A549 (cell line): ENCODE measurements at regions not wholly inside any gene's neighbourhood (a gene's known extent, or its start where the extent isn't known, plus 50 kb on each side); places are given as distances from the start of the nearest gene placed in this dataset.

ENCODE experiments used
- CHD2 ChIP-seq: fragments of 150-350 bp; IDR thresholded peaks from 2 replicates; pipeline ENCODE4 v1.6.1; 2014; ENCODE audit warnings: low read length; ENCODE audit not compliant: partially characterized antibody
- CTCF ChIP-seq: fragments of >200 bp; sonication (Bioruptor Twin); formaldehyde crosslinking; IDR thresholded peaks from 3 replicates; pipeline ENCODE4 v1.5.1; 2016
- EHF ChIP-seq: fragments of 250-450 bp; sonication (Bioruptor Pico); IDR thresholded peaks from 2 replicates; pipeline ENCODE4 v1.5.0; 2020; ENCODE audit warnings: mild to moderate bottlenecking
- HMGXB4 ChIP-seq: fragments of 250-450 bp; sonication (Bioruptor Pico); IDR thresholded peaks from 2 replicates; pipeline ENCODE4 v1.5.0; 2021; ENCODE audit warnings: mild to moderate bottlenecking, moderate library complexity, borderline replicate concordance
- JUN ChIP-seq, 2 experiments: fragments of >200 bp; sonication (Bioruptor Twin); formaldehyde crosslinking; IDR thresholded peaks; 2 replicates in 1 of 2; 3 replicates in 1 of 2; pipeline ENCODE4 v1.6.1; 2016 to 2017
- MYC ChIP-seq: IDR thresholded peaks from 2 replicates; pipeline ENCODE4 v1.6.1; 2012; ENCODE audit warnings: mild to moderate bottlenecking, inconsistent platforms, low read length, improper control_type of control experiment, borderline replicate concordance
- POLR2A ChIP-seq: IDR thresholded peaks from 2 replicates; pipeline ENCODE4 v1.6.1; 2012; ENCODE audit warnings: mild to moderate bottlenecking, low read length
- REST ChIP-seq: fragments of 200-600 bp; sonication (generic); IDR thresholded peaks from 2 replicates; pipeline ENCODE4 v1.6.1; 2016; ENCODE audit warnings: antibody characterized with exemption, mild to moderate bottlenecking, moderate library complexity
- RFX5 ChIP-seq: fragments of 450-650 bp; IDR thresholded peaks from 2 replicates; pipeline ENCODE4 v1.7.1; 2014; ENCODE audit warnings: antibody characterized with exemption, mild to moderate bottlenecking, moderate library complexity
- SMC3 ChIP-seq: fragments of >200 bp; sonication (Bioruptor Twin); formaldehyde crosslinking; IDR thresholded peaks from 3 replicates; pipeline ENCODE4 v1.6.1; 2018; ENCODE audit warnings: inconsistent platforms
- TP53 ChIP-seq: fragments of 250-450 bp; sonication (Bioruptor Pico); IDR thresholded peaks from 2 replicates; pipeline ENCODE4 v1.5.0; 2021; ENCODE audit warnings: mild to moderate bottlenecking, moderate library complexity

GRCh38 chr6:127026247-127026646 lies 92.2 kb upstream of the RSPO3 start:
- TF ChIP-seq REST (no peak), CTCF (no peak), EHF (no peak), JUN (IDR thresholded peaks at IDR 0.05) (no peak), POLR2A (no peak), MYC (no peak), HMGXB4 (CRISPR knock-in tag) (no peak), CHD2 (no peak), TP53 (CRISPR knock-in tag) (no peak), RFX5 (no peak), SMC3 (no peak)
